Head of caudate nucleus (tissue), 42 donors: ENCODE measurements at regions not wholly inside any gene's neighbourhood (a gene's known extent, or its start where the extent isn't known, plus 50 kb on each side); places are given as distances from the start of the nearest gene placed in this dataset.

Experiments
- DNase-seq, 42 donors: peaks; one replicate each; pipeline versions ENCODE4 v3.0.0 to v3.0.0-alpha.2; 2020 to 2021; ENCODE audit warnings: mixed read lengths in 7 of 42
- intact Hi-C: fragments of 100-400 bp; cut with DNase I; formaldehyde crosslinking; loops from one replicate; pipeline ENCODE4 v1.15.0; 2022

DNA sequence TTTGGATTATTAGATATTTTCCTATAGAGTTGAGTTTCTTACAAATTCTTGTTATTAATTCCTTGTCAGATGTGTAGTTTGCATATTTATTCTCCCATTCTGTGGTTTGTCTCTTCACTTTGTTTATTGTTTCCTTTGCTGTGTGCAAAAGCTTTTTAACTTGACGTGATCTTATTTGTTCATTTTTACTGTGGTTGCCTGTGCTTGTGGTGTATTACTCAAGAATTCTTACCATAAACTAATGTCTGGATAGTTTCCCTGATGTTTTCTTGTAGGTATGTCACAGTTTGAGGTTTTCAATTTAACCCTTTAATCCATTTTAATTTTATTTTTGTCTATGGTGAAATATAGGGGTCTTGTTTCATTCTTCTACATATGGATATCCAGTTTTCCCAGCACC, 72.1 kb upstream of the LHX8 start:
- intact Hi-C loops, result no loop called here
- no peak for DNase-seq

GRCh38 chr1:75067975-75068374, 66.2 kb upstream of the LHX8 start:
- intact Hi-C loops, result no loop called here
- DNase-seq, result no peak

DNA sequence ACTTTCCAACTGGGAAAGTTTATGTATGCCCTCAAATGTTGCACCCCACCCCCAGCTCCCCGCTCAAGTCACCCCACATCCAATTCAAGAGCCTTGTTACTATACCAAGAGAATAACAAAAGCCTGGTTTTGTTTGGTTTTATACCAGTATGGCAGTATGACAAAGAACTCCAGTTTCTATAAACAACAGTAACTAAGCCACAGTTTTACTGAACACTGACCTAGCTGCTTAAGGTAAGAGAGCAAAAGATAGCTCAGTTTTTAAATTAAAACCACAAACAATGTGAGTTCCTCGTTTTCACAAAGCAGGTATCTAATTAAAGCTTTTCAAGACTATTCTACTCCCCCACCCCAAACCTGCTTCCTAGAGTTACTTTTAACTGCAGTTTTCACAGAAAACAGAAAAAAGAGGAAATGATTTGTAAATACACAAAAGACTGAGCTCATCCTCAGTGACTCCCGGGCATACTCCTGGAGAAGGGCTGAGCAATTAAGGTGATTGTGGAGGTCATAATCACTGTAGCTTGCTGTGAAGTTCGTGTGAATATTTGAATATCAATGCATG, 59.3 kb upstream of the LHX8 start:
- no peak for DNase-seq
- intact Hi-C loops, result no loop called here

DNA sequence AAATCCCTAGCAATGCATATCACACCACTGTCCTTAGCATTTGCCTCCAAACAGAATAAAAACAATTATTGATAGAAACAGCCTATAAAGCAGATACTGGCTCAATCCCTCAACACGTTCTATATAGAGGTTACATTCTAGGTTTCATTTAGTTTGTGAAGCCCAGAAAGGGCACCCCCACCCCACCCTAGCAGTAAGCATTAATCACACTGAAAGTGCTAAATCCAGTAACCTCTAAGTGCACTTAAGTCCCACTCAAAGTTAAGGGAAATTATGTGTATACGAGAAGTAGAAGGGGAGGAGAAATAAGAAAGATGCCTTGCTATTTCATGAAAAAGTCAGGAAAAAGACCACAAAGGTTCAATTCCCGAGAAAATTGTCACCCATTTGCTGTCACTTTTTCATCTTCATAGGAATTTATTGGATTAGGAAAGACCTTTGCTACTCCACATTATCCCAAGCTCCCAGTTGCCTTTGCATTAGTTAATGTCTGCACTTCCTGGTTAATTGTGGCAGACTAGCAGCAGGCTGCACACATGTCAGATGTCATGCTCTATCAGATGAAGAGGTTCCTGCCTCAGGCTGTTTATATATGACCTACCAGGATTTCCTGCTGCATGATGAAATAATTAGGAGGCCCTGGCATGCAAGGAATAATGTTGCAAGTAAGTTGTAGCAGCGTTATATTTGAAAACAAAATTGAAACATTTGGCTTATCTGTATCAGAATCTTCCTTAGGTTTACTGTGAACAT, 54.5 kb upstream of the LHX8 start:
- intact Hi-C loops, result no loop called here
- DNase-seq, result no peak

DNA sequence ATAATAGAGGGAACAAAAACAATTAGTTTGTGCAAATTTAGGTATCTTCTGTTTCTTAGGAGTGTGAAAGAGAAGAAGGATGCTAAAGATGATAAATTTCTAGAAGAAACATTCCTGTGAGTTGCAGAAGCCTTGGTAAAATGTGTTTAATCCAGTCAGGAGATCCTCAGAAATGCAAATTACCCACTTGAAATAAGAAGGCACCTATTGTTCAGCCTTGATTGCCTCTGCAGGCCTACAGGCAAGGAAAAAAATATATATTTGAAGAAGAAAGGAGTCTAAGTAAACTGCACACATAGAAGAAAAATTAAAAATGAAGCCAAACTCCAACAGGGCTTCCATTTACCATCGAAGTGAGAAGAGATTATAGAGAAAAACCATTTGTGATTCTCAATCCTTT, 51.0 kb upstream of the LHX8 start:
- DNase-seq, result no peak
- intact Hi-C loops, result no loop called here

DNA sequence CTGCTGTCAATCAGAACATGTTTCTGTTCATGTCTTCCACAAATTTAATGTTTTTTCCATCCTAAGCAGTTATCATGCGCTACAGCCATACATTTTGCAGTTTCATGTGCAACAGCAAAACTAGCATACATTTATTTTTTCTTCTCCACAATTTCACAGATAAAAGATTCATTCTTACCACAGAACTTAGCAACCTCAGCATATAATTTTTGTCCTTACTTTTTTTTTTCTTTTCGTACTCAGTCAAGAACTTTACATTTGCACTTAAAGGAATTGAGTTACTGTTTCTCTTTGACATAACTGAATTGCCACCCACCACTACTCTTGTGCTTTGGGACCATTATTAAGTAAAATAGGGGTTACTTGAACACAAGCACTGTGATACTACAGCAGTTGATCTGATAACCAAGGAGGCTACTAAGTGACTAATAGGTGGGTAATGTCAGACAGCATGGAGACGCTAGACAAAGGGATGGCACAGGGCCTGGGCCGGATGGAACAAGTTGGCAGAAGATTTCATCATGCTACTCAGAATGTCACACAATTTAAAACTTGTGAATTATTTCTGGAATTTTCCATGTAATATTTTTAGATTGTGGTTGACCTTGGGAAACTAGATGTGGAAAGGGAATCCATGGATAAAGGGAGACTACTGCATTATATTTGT, 50.2 kb upstream of the LHX8 start:
- no peak for DNase-seq
- intact Hi-C loops, result no loop called here
